GM20000 (cell line): ENCODE measurements at regions not wholly inside any gene's neighbourhood (a gene's known extent, or its start where the extent isn't known, plus 50 kb on each side); places are given as distances from the start of the nearest gene placed in this dataset.

Experiments used
- DNase-seq: peaks from one replicate; pipeline ENCODE4 v3.0.0; 2012; ENCODE audit warnings: low spot score
- CTCF ChIP-seq: IDR thresholded peaks from 2 replicates; pipeline ENCODE4 v1.5.1; 2012; ENCODE audit warnings: mild to moderate bottlenecking, control low read depth; ENCODE audit errors: extremely low read depth, missing control alignments

- no peak for DNase-seq
- no peak for TF ChIP-seq CTCF
Observed at GRCh38 chr4:178173771-178174170, 731.5 kb upstream of the AGA start.

GRCh38 chr4:178174756-178175155, 732.5 kb upstream of the AGA start:
- no peak for TF ChIP-seq CTCF
- DNase-seq, result no peak

- no peak for TF ChIP-seq CTCF
- no peak for DNase-seq
Observed at GRCh38 chr4:178185517-178185916, 743.3 kb upstream of the AGA start.

GRCh38 chr4:178192611-178193010, 750.4 kb upstream of the AGA start:
- DNase-seq, result no peak
- no peak for TF ChIP-seq CTCF

GRCh38 chr4:178196751-178197374, 754.6 kb upstream of the AGA start:
- no peak for TF ChIP-seq CTCF
- DNase-seq, result no peak

GRCh38 chr4:178198691-178199090, 756.5 kb upstream of the AGA start:
- DNase-seq, result no peak
- no peak for TF ChIP-seq CTCF

GRCh38 chr4:178202422-178202821, 760.2 kb upstream of the AGA start:
- TF ChIP-seq CTCF, result no peak
- no peak for DNase-seq
